Cardiac fibroblast (primary cell): ENCODE measurements at regions not wholly inside any gene's neighbourhood (a gene's known extent, or its start where the extent isn't known, plus 50 kb on each side); places are given as distances from the start of the nearest gene placed in this dataset.
"Not testable (repeated sequence)": the region's sequence is repeated elsewhere in the genome, so short reads cannot be mapped to it uniquely, and the experiment has no call there.

Source experiments
- DNase-seq, 2 donors: peaks; one replicate each; pipeline versions ENCODE4 v3.0.0 to v3.0.0-alpha.2; 2010; ENCODE audit warnings: low read depth in 2 of 2
- H3K4me3 ChIP-seq, 2 donors: replicated peaks in 1 of 2; 1 replicate in 1 of 2; 2 replicates in 1 of 2; pipeline ENCODE4 v1.5.1; 2011; ENCODE audit warnings: low read depth in 2 of 2, low read length in 2 of 2, mild to moderate bottlenecking in 2 of 2, moderate library complexity in 1 of 2
- CTCF ChIP-seq: IDR thresholded peaks from one replicate; pipeline ENCODE4 v1.5.1; 2011; ENCODE audit warnings: low read depth, mild to moderate bottlenecking, low read length, inconsistent platforms

GRCh38 chr6:27124252-27124657 lies 123.2 kb upstream of the PRSS16 start:
- DNase-seq: no peak
- no peak for TF ChIP-seq CTCF
- H3K4me3 ChIP-seq: no peak overlapping the region

- no peak for DNase-seq
- no peak overlapping the region for H3K4me3 ChIP-seq
- TF ChIP-seq CTCF: no peak
Observed at GRCh38 chr6:27126046-27126814, 121.3 kb upstream of the PRSS16 start.

- H3K4me3 ChIP-seq: peak overlapping the region; percentile 24 to 41
- peak; percentile 95 for DNase-seq
Observed at GRCh38 chr6:27126815-27127537, 120.5 kb upstream of the PRSS16 start.

GRCh38 chr6:27127874-27128273 lies 119.6 kb upstream of the PRSS16 start:
- not testable (repeated sequence) for DNase-seq

More at GRCh38 chr6:27126815-27127537, 120.5 kb upstream of the PRSS16 start:
- peak; percentile 76 for TF ChIP-seq CTCF

GRCh38 chr6:27128311-27129094 lies 119.0 kb upstream of the PRSS16 start:
- no peak overlapping the region for H3K4me3 ChIP-seq
- DNase-seq: no peak
- no peak for TF ChIP-seq CTCF

More at GRCh38 chr6:27127874-27128273, 119.6 kb upstream of the PRSS16 start:
- H3K4me3 ChIP-seq: not testable (repeated sequence)

- H3K4me3 ChIP-seq: no peak overlapping the region
- no peak for DNase-seq
- no peak for TF ChIP-seq CTCF
Observed at GRCh38 chr6:27129095-27129815, 118.2 kb upstream of the PRSS16 start.
